HCT116 (cell line): ENCODE measurements at regions not wholly inside any gene's neighbourhood (a gene's known extent, or its start where the extent isn't known, plus 50 kb on each side); places are given as distances from the start of the nearest gene placed in this dataset.

Experiments
- ATF3 ChIP-seq: IDR thresholded peaks from 2 replicates; pipeline ENCODE4 v1.6.1; 2012
- CBX3 ChIP-seq: IDR thresholded peaks from 2 replicates; pipeline ENCODE4 v1.6.1; 2012; ENCODE audit warnings: low read depth
- EZH2 ChIP-seq: fragments of 200-600 bp; sonication (generic); IDR thresholded peaks from 2 replicates; pipeline ENCODE4 v1.6.1; 2017; ENCODE audit warnings: antibody characterized with exemption, mixed run types
- EZH2phosphoT487 ChIP-seq: fragments of 200-600 bp; IDR thresholded peaks from 2 replicates; pipeline ENCODE4 v1.6.1; 2018; ENCODE audit warnings: antibody characterized with exemption, borderline replicate concordance
- POLR2A ChIP-seq: IDR thresholded peaks from 2 replicates; pipeline ENCODE4 v1.7.0; 2011; ENCODE audit warnings: borderline replicate concordance; ENCODE audit not compliant: insufficient read depth, insufficient read length; ENCODE audit errors: extremely low read depth
- POLR2AphosphoS5 ChIP-seq: IDR thresholded peaks from 2 replicates; pipeline ENCODE4 v1.6.1; 2011; ENCODE audit warnings: mild to moderate bottlenecking, low read depth, low read length, moderate library complexity
- REST ChIP-seq: IDR thresholded peaks from 2 replicates; pipeline ENCODE4 v1.6.1; 2012; ENCODE audit warnings: low read depth
- SIN3A ChIP-seq: IDR thresholded peaks from 2 replicates; pipeline ENCODE4 v1.6.1; 2012; ENCODE audit warnings: low read depth
- YY1 ChIP-seq: IDR thresholded peaks from 2 replicates; pipeline ENCODE4 v1.6.1; 2011; ENCODE audit warnings: low read length, low read depth, moderate library complexity, mild to moderate bottlenecking; ENCODE audit not compliant: insufficient replicate concordance; ENCODE audit errors: extremely low read depth
- ZFX ChIP-seq: fragments of 450-650 bp; IDR thresholded peaks from 2 replicates; pipeline ENCODE4 v1.6.1; 2017
- TF ChIP-seq, protein P1 (sequence below), 3 experiments: fragments of 200-600 bp in 1 of 3; sonication (generic) in 1 of 3; IDR thresholded peaks in 2 of 3; conservative IDR thresholded peaks in 1 of 3; 2 replicates each; pipeline ENCODE4 v1.5.1; 2012 to 2017; ENCODE audit warnings: low read depth in 2 of 3, low read length in 2 of 3, antibody characterized with exemption in 1 of 3, borderline replicate concordance in 1 of 3, control low read depth in 1 of 3, mild to moderate bottlenecking in 1 of 3, mixed read lengths in 1 of 3, mixed run types in 1 of 3, moderate library complexity in 1 of 3; ENCODE audit not compliant: insufficient read depth in 1 of 3
- TF ChIP-seq, protein P2 (sequence below): IDR thresholded peaks from 2 replicates; pipeline ENCODE4 v1.6.1; 2012

GRCh38 chr12:116469344-116469743 lies 89.8 kb upstream of the MAP1LC3B2 start:
- TF ChIP-seq ZFX (no peak), POLR2A (no peak), EZH2phosphoT487 (no peak), POLR2AphosphoS5 (no peak), REST (no peak), CBX3 (no peak), EZH2 (no peak), ATF3 (no peak), SIN3A (no peak), YY1 (no peak)
- TF ChIP-seq, protein P1, sequence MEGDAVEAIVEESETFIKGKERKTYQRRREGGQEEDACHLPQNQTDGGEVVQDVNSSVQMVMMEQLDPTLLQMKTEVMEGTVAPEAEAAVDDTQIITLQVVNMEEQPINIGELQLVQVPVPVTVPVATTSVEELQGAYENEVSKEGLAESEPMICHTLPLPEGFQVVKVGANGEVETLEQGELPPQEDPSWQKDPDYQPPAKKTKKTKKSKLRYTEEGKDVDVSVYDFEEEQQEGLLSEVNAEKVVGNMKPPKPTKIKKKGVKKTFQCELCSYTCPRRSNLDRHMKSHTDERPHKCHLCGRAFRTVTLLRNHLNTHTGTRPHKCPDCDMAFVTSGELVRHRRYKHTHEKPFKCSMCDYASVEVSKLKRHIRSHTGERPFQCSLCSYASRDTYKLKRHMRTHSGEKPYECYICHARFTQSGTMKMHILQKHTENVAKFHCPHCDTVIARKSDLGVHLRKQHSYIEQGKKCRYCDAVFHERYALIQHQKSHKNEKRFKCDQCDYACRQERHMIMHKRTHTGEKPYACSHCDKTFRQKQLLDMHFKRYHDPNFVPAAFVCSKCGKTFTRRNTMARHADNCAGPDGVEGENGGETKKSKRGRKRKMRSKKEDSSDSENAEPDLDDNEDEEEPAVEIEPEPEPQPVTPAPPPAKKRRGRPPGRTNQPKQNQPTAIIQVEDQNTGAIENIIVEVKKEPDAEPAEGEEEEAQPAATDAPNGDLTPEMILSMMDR (IDR thresholded peaks at IDR 0.05 in 2 of 3, conservative IDR thresholded peaks at IDR 0.05 in 1 of 3; ENCODE audit: borderline replicate concordance in 1 of 3, insufficient read depth in 1 of 3, low read depth in 2 of 3, low read length in 2 of 3): no peak
- TF ChIP-seq, protein P2, sequence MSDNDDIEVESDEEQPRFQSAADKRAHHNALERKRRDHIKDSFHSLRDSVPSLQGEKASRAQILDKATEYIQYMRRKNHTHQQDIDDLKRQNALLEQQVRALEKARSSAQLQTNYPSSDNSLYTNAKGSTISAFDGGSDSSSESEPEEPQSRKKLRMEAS: no peak
